C4-2B (cell line): ENCODE measurements at regions not wholly inside any gene's neighbourhood (a gene's known extent, or its start where the extent isn't known, plus 50 kb on each side); places are given as distances from the start of the nearest gene placed in this dataset.

Source experiments
- CTCF ChIP-seq: fragments of 450-650 bp; conservative IDR thresholded peaks from 2 replicates; pipeline ENCODE4 v1.5.1; 2017; ENCODE audit warnings: mild to moderate bottlenecking
- ZFX ChIP-seq: fragments of 450-650 bp; IDR thresholded peaks from 2 replicates; pipeline ENCODE4 v1.6.1; 2017

GRCh38 chr1:234705615-234706014 lies 95.6 kb upstream of the IRF2BP2 start:
- TF ChIP-seq CTCF: no peak
- TF ChIP-seq ZFX: no peak
